ENCODE measurements at regions not wholly inside any gene's neighbourhood (a gene's known extent, or its start where the extent isn't known, plus 50 kb on each side); places are given as distances from the start of the nearest gene placed in this dataset.
"Not testable (repeated sequence)": the region's sequence is repeated elsewhere in the genome, so short reads cannot be mapped to it uniquely, and the experiment has no call there.

DNA sequence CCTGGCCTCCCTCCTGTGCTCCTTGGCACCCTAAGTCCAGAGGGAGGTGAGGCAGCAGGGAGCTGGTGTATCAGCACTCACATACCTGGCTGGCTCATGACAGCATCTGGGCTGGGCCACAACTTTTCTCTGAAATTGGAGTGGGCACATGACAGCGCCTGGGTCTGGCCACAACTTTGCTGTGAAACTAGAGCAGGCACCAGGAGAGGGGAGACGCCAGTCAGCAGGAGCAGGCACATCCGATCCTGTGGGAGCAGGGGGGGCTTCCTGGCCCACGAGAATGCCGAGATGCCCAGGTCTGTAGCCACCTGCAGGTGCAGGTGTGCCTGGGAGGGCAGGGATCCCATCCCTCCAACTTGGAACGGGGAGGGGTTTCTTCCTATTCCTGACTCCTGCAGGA, 69.7 kb upstream of the PPP3CA start:
- no TSS peak for BruUV-seq (replicated peaks)
- intact Hi-C loops (cut with micrococcal nuclease; ENCODE audit: unreplicated experiment): no loop called here
- no peak overlapping the region for H3K4me3 ChIP-seq (ENCODE audit: low read depth, low read length, poor library complexity, severe bottlenecking)
- TF ChIP-seq EZH2 (IDR thresholded peaks at IDR 0.05; ENCODE audit: borderline replicate concordance, low read depth, low read length, poor library complexity, severe bottlenecking): no peak
- TF ChIP-seq, protein P1, sequence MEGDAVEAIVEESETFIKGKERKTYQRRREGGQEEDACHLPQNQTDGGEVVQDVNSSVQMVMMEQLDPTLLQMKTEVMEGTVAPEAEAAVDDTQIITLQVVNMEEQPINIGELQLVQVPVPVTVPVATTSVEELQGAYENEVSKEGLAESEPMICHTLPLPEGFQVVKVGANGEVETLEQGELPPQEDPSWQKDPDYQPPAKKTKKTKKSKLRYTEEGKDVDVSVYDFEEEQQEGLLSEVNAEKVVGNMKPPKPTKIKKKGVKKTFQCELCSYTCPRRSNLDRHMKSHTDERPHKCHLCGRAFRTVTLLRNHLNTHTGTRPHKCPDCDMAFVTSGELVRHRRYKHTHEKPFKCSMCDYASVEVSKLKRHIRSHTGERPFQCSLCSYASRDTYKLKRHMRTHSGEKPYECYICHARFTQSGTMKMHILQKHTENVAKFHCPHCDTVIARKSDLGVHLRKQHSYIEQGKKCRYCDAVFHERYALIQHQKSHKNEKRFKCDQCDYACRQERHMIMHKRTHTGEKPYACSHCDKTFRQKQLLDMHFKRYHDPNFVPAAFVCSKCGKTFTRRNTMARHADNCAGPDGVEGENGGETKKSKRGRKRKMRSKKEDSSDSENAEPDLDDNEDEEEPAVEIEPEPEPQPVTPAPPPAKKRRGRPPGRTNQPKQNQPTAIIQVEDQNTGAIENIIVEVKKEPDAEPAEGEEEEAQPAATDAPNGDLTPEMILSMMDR (conservative IDR thresholded peaks at IDR 0.05; ENCODE audit: low read depth, low read length): no peak
- H3K27ac ChIP-seq (ENCODE audit: low read depth, low read length, poor library complexity, severe bottlenecking): no peak overlapping the region
- no peaks in the 10 kb centered on the region for H3K36me3 ChIP-seq (ENCODE audit: insufficient read depth, low read length, poor library complexity, severe bottlenecking)
- no peaks in the 10 kb centered on the region for H3K27me3 ChIP-seq (replicated peaks; ENCODE audit: insufficient read depth, low read depth, low read length, poor library complexity)
- CTCF ChIA-PET: interaction anchor here (0.7 kb wide), 1 partner anchor 1420 kb away, joined by 3 read pairs; no protein-coding TSS in a partner anchor
- DNase-seq (ENCODE audit: low spot score): no peak
- POLR2A ChIA-PET (ENCODE audit: low non-redundant PET): no interaction called here
- H3K4me1 ChIP-seq (ENCODE audit: insufficient read depth, low read length, poor library complexity, severe bottlenecking): peaks cover 25% of the 10 kb centered on the region
- H3K9me3 ChIP-seq (ENCODE audit: low read depth, low read length, poor library complexity, severe bottlenecking): no peaks in the 10 kb centered on the region

DNA sequence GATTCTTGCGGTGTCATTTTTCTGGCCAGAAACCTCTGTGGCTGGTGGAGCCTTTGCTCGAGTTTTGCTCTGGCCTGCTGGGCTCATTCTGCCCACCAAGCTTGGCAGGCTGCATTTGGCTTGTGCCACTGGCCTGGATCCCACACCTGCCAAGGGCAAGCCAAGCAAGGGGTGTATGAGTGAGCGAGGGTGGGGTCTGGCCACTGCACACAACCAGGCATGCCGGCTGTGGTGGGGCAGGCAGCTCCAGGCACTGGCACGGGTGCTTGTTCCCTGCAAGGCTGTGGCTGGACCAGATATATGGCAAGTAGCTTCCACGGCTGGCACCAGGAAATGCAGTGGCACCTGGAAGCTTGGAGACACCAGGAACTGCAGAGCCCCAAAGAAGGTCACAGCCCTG, 68.6 kb upstream of the PPP3CA start:
- H3K27ac ChIP-seq (ENCODE audit: low read depth, low read length, poor library complexity, severe bottlenecking): no peak overlapping the region
- DNase-seq (ENCODE audit: low spot score): no peak
- H3K4me3 ChIP-seq (ENCODE audit: low read depth, low read length, poor library complexity, severe bottlenecking): no peak overlapping the region
- no peak for TF ChIP-seq EZH2 (IDR thresholded peaks at IDR 0.05; ENCODE audit: borderline replicate concordance, low read depth, low read length, poor library complexity, severe bottlenecking)
- TF ChIP-seq, protein P1 (conservative IDR thresholded peaks at IDR 0.05; ENCODE audit: low read depth, low read length): no peak
- no peaks in the 10 kb centered on the region for H3K27me3 ChIP-seq (replicated peaks; ENCODE audit: insufficient read depth, low read depth, low read length, poor library complexity)
- intact Hi-C loops (cut with micrococcal nuclease; ENCODE audit: unreplicated experiment): no loop called here
- H3K9me3 ChIP-seq (ENCODE audit: low read depth, low read length, poor library complexity, severe bottlenecking): no peaks in the 10 kb centered on the region
- ChIA-PET POLR2A (ENCODE audit: low non-redundant PET) (no interaction called here), CTCF (no interaction called here)
- no TSS peak for BruUV-seq (replicated peaks)
- no peaks in the 10 kb centered on the region for H3K36me3 ChIP-seq (ENCODE audit: insufficient read depth, low read length, poor library complexity, severe bottlenecking)
- H3K4me1 ChIP-seq (ENCODE audit: insufficient read depth, low read length, poor library complexity, severe bottlenecking): peaks cover 14% of the 10 kb centered on the region

DNA sequence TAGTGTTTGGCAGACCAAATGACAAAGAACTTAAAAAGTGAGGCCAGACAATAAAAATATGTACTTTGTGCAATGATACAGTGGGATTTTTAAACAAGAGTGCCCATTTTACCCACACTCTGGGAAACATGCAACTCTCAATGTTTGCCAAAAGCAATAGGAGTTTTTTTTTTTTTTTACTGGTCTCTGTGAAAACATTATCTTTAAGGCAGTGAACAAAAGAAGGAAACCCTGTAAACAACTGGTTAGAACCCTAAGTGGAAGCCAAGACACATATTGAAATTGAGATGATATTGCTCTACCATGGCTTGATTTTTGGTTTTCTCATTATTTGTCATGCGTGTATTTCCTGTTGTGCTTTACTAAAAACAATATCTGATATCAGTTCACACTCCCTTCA, 67.2 kb upstream of the PPP3CA start:
- no peak overlapping the region for H3K27ac ChIP-seq (ENCODE audit: low read depth, low read length, poor library complexity, severe bottlenecking)
- no peaks in the 10 kb centered on the region for H3K9me3 ChIP-seq (ENCODE audit: low read depth, low read length, poor library complexity, severe bottlenecking)
- no peak for TF ChIP-seq EZH2 (IDR thresholded peaks at IDR 0.05; ENCODE audit: borderline replicate concordance, low read depth, low read length, poor library complexity, severe bottlenecking)
- H3K4me3 ChIP-seq (ENCODE audit: low read depth, low read length, poor library complexity, severe bottlenecking): no peak overlapping the region
- DNase-seq (ENCODE audit: low spot score): no peak
- no TSS peak for BruUV-seq (replicated peaks)
- no peaks in the 10 kb centered on the region for H3K27me3 ChIP-seq (replicated peaks; ENCODE audit: insufficient read depth, low read depth, low read length, poor library complexity)
- ChIA-PET CTCF (no interaction called here), POLR2A (ENCODE audit: low non-redundant PET) (no interaction called here)
- H3K36me3 ChIP-seq (ENCODE audit: insufficient read depth, low read length, poor library complexity, severe bottlenecking): no peaks in the 10 kb centered on the region
- H3K4me1 ChIP-seq (ENCODE audit: insufficient read depth, low read length, poor library complexity, severe bottlenecking): peaks cover 2% of the 10 kb centered on the region
- intact Hi-C loops (cut with micrococcal nuclease; ENCODE audit: unreplicated experiment): no loop called here

DNA sequence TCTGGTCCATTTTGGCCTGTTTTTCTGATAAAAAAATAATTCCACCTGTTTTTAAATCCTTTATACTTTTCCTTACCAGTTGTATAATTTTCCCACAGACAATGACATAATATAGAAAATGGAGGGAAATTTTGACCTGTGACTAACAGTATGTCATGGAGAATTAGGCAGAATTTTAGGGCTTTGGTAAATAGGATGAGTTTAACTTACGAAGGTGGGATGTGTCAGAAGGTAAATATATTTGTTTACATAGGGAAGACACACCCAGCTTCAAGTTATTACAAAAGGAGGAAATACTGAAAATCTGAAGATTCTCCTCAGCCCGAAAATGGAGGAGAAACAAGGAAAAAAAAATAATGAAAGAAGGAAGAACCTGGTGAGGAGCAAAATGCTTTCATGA, 64.6 kb upstream of the PPP3CA start:
- Histone ChIP-seq H3K36me3 (ENCODE audit: insufficient read depth, low read length, poor library complexity, severe bottlenecking) (no peaks in the 10 kb centered on the region), H3K4me3 (ENCODE audit: low read depth, low read length, poor library complexity, severe bottlenecking) (no peak overlapping the region), H3K27ac (ENCODE audit: low read depth, low read length, poor library complexity, severe bottlenecking) (no peak overlapping the region), H3K4me1 (ENCODE audit: insufficient read depth, low read length, poor library complexity, severe bottlenecking) (no peaks in the 10 kb centered on the region), H3K9me3 (ENCODE audit: low read depth, low read length, poor library complexity, severe bottlenecking) (no peaks in the 10 kb centered on the region), H3K27me3 (replicated peaks; ENCODE audit: insufficient read depth, low read depth, low read length, poor library complexity) (no peaks in the 10 kb centered on the region)
- intact Hi-C loops (cut with micrococcal nuclease; ENCODE audit: unreplicated experiment): no loop called here
- CTCF ChIA-PET: no interaction called here
- no peak for DNase-seq (ENCODE audit: low spot score)
- POLR2A ChIA-PET (ENCODE audit: low non-redundant PET): no interaction called here
- TF ChIP-seq EZH2 (IDR thresholded peaks at IDR 0.05; ENCODE audit: borderline replicate concordance, low read depth, low read length, poor library complexity, severe bottlenecking): no peak
- TF ChIP-seq, protein P1 (conservative IDR thresholded peaks at IDR 0.05; ENCODE audit: low read depth, low read length): no peak
- no TSS peak for BruUV-seq (replicated peaks)

DNA sequence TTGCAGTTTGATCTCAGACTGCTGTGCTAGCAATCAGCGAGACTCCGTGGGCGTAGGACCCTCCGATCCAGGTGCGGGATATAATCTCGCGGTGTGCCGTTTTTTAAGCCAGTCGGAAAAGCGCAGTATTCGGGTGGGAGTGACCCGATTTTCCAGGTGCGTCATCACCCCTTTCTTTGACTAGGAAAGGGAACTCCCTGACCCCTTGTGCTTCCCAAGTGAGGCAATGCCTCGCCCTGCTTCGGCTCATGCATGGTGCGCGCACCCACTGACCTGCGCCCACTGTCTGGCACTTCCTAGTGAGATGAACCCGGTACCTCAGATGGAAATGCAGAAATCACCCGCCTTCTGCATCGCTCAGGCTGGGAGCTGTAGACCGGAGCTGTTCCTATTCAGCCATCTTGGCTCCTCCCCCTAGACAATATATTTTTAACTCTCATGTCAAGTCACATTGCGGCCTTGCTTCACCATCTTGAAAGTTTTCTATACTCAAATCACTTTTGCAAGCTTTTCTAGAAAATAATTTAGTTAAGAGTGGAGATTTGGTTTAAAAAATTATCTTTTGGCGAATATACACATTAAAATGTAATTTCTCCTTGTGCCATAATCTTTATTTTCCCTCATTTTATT, 64.1 kb upstream of the PPP3CA start:
- H3K4me1 ChIP-seq (ENCODE audit: insufficient read depth, low read length, poor library complexity, severe bottlenecking); CTCF ChIA-PET; BruUV-seq (replicated peaks); POLR2A ChIA-PET (ENCODE audit: low non-redundant PET); H3K36me3 ChIP-seq (ENCODE audit: insufficient read depth, low read length, poor library complexity, severe bottlenecking); intact Hi-C loops (cut with micrococcal nuclease; ENCODE audit: unreplicated experiment); H3K4me3 ChIP-seq (ENCODE audit: low read depth, low read length, poor library complexity, severe bottlenecking); DNase-seq (ENCODE audit: low spot score); H3K27me3 ChIP-seq (replicated peaks; ENCODE audit: insufficient read depth, low read depth, low read length, poor library complexity); H3K9me3 ChIP-seq (ENCODE audit: low read depth, low read length, poor library complexity, severe bottlenecking); H3K27ac ChIP-seq (ENCODE audit: low read depth, low read length, poor library complexity, severe bottlenecking): not testable (repeated sequence)

Measured in A673 (cell line).